Skeletal muscle cell (primary cell): ENCODE measurements at regions not wholly inside any gene's neighbourhood (a gene's known extent, or its start where the extent isn't known, plus 50 kb on each side); places are given as distances from the start of the nearest gene placed in this dataset.

ENCODE experiments used
- DNase-seq: peaks from one replicate; pipeline ENCODE4 v3.0.0-alpha.2; 2010; ENCODE audit warnings: low read depth
- H3K4me3 ChIP-seq: 2 replicates; pipeline ENCODE4 v1.5.1; 2011; ENCODE audit warnings: low read depth, mild to moderate bottlenecking, control low read depth, low read length, moderate library complexity

DNA sequence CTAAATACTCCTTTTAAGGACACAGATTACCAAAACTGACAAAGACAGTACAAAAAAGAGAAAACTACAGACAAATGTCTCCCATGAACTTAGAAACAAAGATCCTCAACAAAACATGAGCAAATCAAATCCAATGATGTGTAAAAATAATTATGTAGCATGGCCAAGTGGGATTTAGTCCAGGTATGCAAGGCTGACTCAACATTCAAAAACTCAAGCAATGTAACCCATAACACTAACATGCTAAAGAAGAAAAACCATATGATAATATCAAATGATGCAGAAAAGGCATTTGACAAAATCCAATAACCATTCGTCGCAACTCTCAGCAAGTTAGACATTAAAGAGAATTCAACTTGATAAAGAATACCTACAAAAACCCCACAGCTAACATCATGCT is 239.0 kb upstream of the KLHL29 start:
- H3K4me3 ChIP-seq: no peak overlapping the region
- no peak for DNase-seq

GRCh38 chr2:23148342-23148741 is 236.6 kb upstream of the KLHL29 start:
- no peak for DNase-seq

GRCh38 chr2:23149777-23150176 is 235.2 kb upstream of the KLHL29 start:
- H3K4me3 ChIP-seq: no peak overlapping the region
- DNase-seq: no peak

More at GRCh38 chr2:23148342-23148741, 236.6 kb upstream of the KLHL29 start:
- no peak overlapping the region for H3K4me3 ChIP-seq

GRCh38 chr2:23153484-23153883 is 231.5 kb upstream of the KLHL29 start:
- DNase-seq: no peak

GRCh38 chr2:23155022-23155421 is 230.0 kb upstream of the KLHL29 start:
- no peak for DNase-seq
- H3K4me3 ChIP-seq: no peak overlapping the region

More at GRCh38 chr2:23153484-23153883, 231.5 kb upstream of the KLHL29 start:
- no peak overlapping the region for H3K4me3 ChIP-seq

- H3K4me3 ChIP-seq: no peak overlapping the region
- no peak for DNase-seq
These were observed 227.2 kb upstream of the KLHL29 start for GRCh38 chr2:23157812-23158211.

DNA sequence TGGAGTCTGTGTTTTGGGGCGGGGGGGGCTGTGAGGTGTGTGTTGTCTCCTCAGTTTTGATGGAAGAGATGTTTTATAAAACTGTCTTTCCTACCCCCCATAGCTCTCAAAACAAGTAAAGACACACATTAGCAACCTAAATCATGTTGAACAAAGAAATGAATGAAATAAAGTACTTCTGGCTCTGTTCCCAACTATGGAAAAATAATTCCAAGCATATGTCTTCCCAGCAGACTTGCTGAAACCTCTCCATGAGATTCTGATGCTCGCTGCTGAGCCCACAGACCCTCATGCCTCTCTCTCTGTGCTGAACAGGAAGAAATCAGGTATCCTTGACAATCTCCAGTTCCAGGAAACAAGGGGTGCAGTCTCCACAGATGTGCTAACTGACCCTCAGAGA is 226.7 kb upstream of the KLHL29 start:
- no peak for DNase-seq

DNA sequence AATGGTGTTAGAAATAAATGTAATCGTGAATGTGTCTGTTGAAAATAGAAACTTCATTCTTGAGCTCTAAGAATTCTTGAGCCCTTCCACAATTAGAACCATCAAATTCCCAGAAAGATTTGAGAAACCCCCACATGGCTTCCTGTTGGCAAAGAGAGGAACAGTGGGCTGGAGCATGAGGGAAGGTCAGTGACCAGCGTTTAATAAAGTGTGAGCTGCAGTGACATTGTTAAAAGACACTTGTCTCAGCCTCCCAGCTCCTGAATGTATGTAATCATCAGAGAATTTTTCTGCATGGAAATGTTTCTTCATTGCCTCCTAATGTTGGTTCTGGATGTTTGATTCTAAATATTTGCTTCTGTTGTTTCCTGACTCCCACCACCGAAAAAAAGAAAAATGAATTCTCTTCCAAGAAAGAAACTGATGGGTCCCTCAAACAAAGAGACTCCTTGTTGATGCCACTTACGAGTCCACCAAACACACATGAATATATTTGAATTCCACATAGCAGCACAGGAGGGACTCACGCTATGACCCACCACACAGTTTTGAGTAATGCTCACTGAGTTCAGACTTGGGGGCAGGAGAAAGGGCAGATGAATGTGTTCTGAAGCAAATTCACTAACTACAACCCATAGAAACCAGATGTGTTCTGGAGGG is 225.1 kb upstream of the KLHL29 start:
- DNase-seq: no peak
- H3K4me3 ChIP-seq: no peak overlapping the region

More for the DNA sequence above, 226.7 kb upstream of the KLHL29 start:
- no peak overlapping the region for H3K4me3 ChIP-seq

- H3K4me3 ChIP-seq: no peak overlapping the region
- no peak for DNase-seq
These were observed 220.8 kb upstream of the KLHL29 start for GRCh38 chr2:23164173-23164572.

DNA sequence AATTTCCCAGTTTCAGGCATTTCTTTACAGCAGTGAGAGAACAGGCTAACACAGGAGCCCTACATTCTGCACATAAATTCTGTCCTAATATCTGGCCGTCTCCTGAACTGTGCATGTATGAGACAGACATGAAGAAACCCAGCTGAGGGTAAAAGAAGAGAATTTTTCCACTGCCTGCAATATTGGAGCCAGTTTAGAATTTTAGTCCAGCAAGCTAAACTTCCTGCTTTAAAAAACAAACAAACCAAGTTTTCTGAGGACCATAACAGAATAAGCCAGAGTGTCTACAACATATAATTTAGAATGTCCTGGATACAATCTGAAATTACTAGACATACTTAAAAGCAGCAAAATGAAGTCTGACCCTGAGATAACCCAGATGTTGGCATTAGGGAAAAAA is 215.1 kb upstream of the KLHL29 start:
- H3K4me3 ChIP-seq: no peak overlapping the region
- DNase-seq: no peak

DNA sequence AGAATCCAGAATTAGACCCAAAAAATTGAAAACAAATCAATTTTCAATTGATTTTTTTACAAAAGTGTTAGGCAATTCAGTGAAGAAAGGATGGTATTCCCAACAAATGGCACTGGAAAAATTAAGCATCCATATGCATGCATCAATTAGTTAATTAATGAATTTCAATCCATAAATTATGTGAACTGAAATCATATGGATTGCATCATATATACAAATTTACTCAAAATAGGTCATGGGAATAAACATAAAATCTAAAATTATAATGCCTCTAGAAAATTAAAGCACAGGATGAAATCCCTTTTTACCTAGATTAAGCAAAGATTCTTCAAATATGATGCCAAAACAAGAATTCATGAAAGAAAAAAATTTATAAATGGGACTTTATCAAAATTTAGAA is 213.9 kb upstream of the KLHL29 start:
- no peak for DNase-seq
- no peak overlapping the region for H3K4me3 ChIP-seq

DNA sequence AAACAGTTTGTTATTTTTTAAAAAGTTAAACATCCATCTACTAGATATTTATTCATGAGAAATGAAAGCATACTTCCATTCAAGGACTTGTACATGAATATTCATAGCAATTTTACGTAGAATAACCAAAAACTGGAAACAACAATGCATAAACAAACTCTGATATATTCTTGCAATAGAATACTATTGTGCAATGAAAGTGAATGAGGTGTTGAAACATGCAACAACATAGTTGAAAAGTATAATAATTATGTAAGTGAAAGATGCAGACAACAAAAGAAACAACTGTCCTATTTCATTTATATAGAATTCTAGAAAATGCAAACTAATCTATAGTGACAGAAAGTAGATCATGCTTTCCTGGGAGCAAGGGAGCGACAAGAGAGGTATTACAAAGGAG is 206.6 kb upstream of the KLHL29 start:
- DNase-seq: no peak
- no peak overlapping the region for H3K4me3 ChIP-seq

DNA sequence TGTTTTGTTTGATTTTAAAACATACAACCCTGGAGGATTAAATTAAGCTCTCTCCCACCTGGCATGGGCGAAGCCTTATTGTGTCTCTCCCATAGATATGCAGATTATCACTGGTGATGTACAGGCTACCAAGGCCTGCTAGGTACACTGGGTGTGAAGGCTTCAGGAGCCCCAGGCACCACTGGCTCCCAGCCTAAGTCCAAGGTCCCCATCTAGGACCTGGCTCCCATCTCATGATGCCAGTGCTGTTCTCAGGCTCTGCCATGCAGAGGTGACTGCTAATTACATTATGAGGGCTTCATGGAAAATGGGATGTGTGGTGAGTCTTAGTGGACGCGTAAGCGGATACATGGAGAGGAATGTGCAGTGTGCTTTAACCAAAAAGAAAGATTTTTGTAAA is 201.2 kb upstream of the KLHL29 start:
- no peak overlapping the region for H3K4me3 ChIP-seq
- no peak for DNase-seq

- no peak overlapping the region for H3K4me3 ChIP-seq
- no peak for DNase-seq
These were observed 186.5 kb upstream of the KLHL29 start for GRCh38 chr2:23198316-23199114.

- H3K4me3 ChIP-seq: no peak overlapping the region
- no peak for DNase-seq
These were observed 185.7 kb upstream of the KLHL29 start for GRCh38 chr2:23199115-23199918.

DNA sequence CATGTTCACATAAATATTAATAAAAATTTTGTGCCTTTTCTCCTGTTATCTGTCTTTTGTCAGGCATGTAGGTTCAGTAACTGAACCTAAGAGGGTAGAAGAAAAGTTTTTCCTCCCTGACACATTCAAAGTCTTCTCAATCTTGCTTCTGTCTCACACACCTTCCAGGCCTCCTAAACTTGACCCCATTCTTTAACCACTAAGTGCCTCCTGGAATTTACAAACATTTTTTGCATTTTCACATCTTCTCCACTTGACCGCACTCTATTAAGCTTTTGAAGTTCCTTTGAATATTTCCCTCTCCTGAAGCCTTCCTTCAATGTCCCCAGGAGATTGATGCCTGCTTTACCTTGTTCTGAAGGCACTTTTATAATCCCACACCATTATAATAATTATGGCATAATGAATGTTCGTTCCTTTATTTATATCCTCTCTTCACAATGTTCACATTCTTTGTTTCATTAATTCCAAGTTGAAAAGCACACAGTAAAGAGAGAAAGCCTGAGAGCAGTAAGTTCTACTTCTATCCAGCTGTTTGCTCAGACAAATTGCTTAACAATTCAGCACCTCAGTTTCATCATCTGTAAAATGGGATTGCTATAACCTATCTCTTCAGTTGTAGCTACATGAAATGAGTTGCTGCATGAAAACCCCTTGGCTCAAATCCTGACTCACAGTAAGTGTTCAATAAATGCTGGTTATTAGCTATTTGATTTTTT is 184.8 kb upstream of the KLHL29 start:
- DNase-seq: no peak
- no peak overlapping the region for H3K4me3 ChIP-seq

DNA sequence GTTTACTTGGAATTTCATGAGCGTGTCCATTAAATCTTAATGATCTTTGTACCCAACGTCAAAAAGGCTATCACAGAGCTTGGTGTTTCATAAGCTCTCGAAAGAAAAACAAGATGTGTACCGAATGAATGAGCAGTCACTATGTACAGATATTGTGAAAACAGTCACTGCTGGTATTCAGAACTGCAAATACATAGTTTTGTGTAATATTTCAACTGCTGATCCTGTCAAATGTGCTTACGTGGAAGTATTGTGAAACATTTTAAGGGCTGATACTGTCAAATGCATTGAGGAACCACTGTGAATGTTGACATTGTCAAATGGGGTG is 184.2 kb upstream of the KLHL29 start:
- DNase-seq: no peak
- H3K4me3 ChIP-seq: no peak overlapping the region

- DNase-seq: no peak
- no peak overlapping the region for H3K4me3 ChIP-seq
These were observed 181.6 kb upstream of the KLHL29 start for GRCh38 chr2:23203383-23203782.

- H3K4me3 ChIP-seq: no peak overlapping the region
- no peak for DNase-seq
These were observed 180.2 kb upstream of the KLHL29 start for GRCh38 chr2:23204685-23205242.
